Nephron (organoid): ENCODE measurements at regions not wholly inside any gene's neighbourhood (a gene's known extent, or its start where the extent isn't known, plus 50 kb on each side); places are given as distances from the start of the nearest gene placed in this dataset.

ENCODE experiments used
- H3K27ac Mint-ChIP-seq, 3 experiments: 2 replicates each; pipeline ENCODE4 v1.8.0; 2020; ENCODE audit warnings: mixed read lengths in 3 of 3, mild to moderate bottlenecking in 2 of 3, moderate library complexity in 1 of 3
- H3K27me3 Mint-ChIP-seq: 2 replicates; pipeline ENCODE4 v1.8.0; 2021; ENCODE audit warnings: low read depth, mild to moderate bottlenecking, moderate library complexity, mixed read lengths
- H3K36me3 Mint-ChIP-seq: 2 replicates; pipeline ENCODE4 v1.8.0; 2020; ENCODE audit warnings: low read depth, mixed read lengths
- H3K4me1 Mint-ChIP-seq: 2 replicates; pipeline ENCODE4 v1.8.0; 2020; ENCODE audit warnings: mixed read lengths
- H3K4me3 Mint-ChIP-seq, 3 experiments: 2 replicates each; pipeline ENCODE4 v1.8.0; 2020; ENCODE audit warnings: mild to moderate bottlenecking in 3 of 3, mixed read lengths in 3 of 3, moderate library complexity in 2 of 3
- H3K9me3 Mint-ChIP-seq: 2 replicates; pipeline ENCODE4 v1.8.0; 2020; ENCODE audit warnings: mixed read lengths
- CTCF ChIP-seq, 3 experiments: fragments of 200-600 bp; sonication (generic); IDR thresholded peaks; one replicate each; pipeline ENCODE4 v1.5.0; 2021; ENCODE audit warnings: antibody characterized with exemption in 3 of 3; ENCODE audit not compliant: unreplicated experiment in 3 of 3

GRCh38 chr16:17829811-17830210, 359.1 kb upstream of the XYLT1 start:
- H3K9me3 Mint-ChIP-seq = no peaks in the 10 kb centered on the region
- no peak overlapping the region for H3K4me3 Mint-ChIP-seq
- no peak overlapping the region for H3K27ac Mint-ChIP-seq
- H3K4me1 Mint-ChIP-seq = peaks cover 33% of the 10 kb centered on the region
- no peaks in the 10 kb centered on the region for H3K36me3 Mint-ChIP-seq
- TF ChIP-seq CTCF (IDR thresholded peaks at IDR 0.05; ENCODE audit: unreplicated experiment in 3 of 3) = no peak
- peaks cover 3% of the 10 kb centered on the region for H3K27me3 Mint-ChIP-seq

GRCh38 chr16:17828012-17828411, 357.3 kb upstream of the XYLT1 start:
- no peaks in the 10 kb centered on the region for H3K36me3 Mint-ChIP-seq
- H3K4me1 Mint-ChIP-seq = peaks cover 45% of the 10 kb centered on the region
- H3K27me3 Mint-ChIP-seq = peaks cover 4% of the 10 kb centered on the region
- no peaks in the 10 kb centered on the region for H3K9me3 Mint-ChIP-seq
- H3K27ac Mint-ChIP-seq = peak overlapping the region; percentile 19 to 42 (median 29)
- TF ChIP-seq CTCF (IDR thresholded peaks at IDR 0.05; ENCODE audit: unreplicated experiment in 3 of 3) = no peak
- H3K4me3 Mint-ChIP-seq = no peak overlapping the region

- no peak for TF ChIP-seq CTCF (IDR thresholded peaks at IDR 0.05; ENCODE audit: unreplicated experiment in 3 of 3)
- Mint-ChIP-seq H3K9me3 (no peaks in the 10 kb centered on the region), H3K27me3 (peaks cover 8% of the 10 kb centered on the region), H3K27ac (peak overlapping the region in 2 of 3 experiments; percentile 19 to 29), H3K4me1 (peaks cover 52% of the 10 kb centered on the region), H3K4me3 (no peak overlapping the region), H3K36me3 (no peaks in the 10 kb centered on the region)
Measured at GRCh38 chr16:17827313-17827712, 356.6 kb upstream of the XYLT1 start.

- Mint-ChIP-seq H3K4me1 (peaks cover 12% of the 10 kb centered on the region), H3K4me3 (no peak overlapping the region)
Measured at GRCh38 chr16:17817943-17818342, 347.2 kb upstream of the XYLT1 start.

GRCh38 chr16:17817260-17817659, 346.5 kb upstream of the XYLT1 start:
- Mint-ChIP-seq H3K4me3 (no peak overlapping the region), H3K27me3 (peaks cover 4% of the 10 kb centered on the region), H3K27ac (no peak overlapping the region), H3K4me1 (peaks cover 5% of the 10 kb centered on the region), H3K36me3 (peaks cover 5% of the 10 kb centered on the region), H3K9me3 (peaks cover 38% of the 10 kb centered on the region)
- no peak for TF ChIP-seq CTCF (IDR thresholded peaks at IDR 0.05; ENCODE audit: unreplicated experiment in 3 of 3)

More at GRCh38 chr16:17817943-17818342, 347.2 kb upstream of the XYLT1 start:
- TF ChIP-seq CTCF (IDR thresholded peaks at IDR 0.05; ENCODE audit: unreplicated experiment in 3 of 3) = no peak
- Mint-ChIP-seq H3K27ac (no peak overlapping the region), H3K9me3 (peaks cover 38% of the 10 kb centered on the region), H3K36me3 (peaks cover 5% of the 10 kb centered on the region), H3K27me3 (peaks cover 8% of the 10 kb centered on the region)

GRCh38 chr16:17812771-17813170, 342.0 kb upstream of the XYLT1 start:
- Mint-ChIP-seq H3K27ac (no peak overlapping the region), H3K4me1 (no peaks in the 10 kb centered on the region), H3K27me3 (peaks cover 8% of the 10 kb centered on the region), H3K9me3 (peaks cover 24% of the 10 kb centered on the region), H3K36me3 (peaks cover 5% of the 10 kb centered on the region), H3K4me3 (no peak overlapping the region)
- TF ChIP-seq CTCF (IDR thresholded peaks at IDR 0.05; ENCODE audit: unreplicated experiment in 3 of 3) = no peak
